ENCODE measurements at regions not wholly inside any gene's neighbourhood (a gene's known extent, or its start where the extent isn't known, plus 50 kb on each side); places are given as distances from the start of the nearest gene placed in this dataset.

DNA sequence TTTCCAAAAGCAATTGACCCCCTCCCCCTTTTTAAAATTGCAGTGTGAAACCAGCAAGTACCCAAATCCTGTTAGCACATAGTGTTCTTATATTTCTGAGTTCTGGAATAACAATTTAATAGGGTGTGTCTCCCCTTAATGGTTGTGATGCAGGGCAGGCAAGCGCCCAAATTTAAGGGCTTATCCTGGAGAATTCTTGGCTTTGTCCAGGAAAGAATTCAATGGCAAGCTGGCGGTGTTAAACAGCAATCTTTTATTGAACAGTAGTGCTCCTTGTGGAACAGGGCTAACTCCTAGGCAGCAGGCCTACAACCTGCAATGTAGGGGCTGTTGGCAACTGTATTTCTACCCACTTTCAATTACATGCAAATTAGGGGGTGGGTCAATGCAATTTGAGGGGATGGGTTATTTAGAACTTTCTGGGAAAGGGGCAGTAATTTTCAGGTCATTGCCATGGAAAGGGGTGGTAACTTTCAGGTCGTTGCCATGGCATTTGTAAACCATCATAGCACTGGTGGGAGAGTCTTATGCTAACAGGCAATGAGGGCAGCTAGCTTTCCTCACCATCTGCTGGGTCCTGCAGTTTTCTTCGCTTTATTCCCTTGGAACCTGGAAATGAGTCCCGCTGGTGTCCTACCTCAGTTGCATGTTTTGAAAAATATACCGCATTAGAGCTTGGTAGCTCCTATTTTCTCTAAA lies 149.0 kb upstream of the KCTD1 start:
- DNase-seq = no peak

DNA sequence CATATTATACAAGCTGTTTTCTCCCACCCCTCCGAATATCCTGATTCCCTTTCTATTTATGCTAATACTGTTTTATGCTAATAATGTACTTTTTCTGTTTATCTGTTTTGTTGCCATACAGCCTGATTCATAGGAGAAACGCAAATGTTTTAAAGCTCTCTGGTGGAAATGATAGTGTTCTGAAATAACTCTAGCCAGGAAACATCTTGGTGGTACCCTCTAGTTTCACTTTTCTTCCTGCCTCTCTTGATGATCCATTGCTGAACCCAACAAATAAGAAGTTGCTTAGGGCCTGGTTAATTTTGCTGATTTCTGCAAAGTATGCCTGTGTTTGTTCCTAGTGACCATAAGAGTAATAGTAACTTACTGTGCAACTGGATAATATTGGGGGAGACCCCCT lies 148.4 kb upstream of the KCTD1 start:
- no peak for DNase-seq

DNA sequence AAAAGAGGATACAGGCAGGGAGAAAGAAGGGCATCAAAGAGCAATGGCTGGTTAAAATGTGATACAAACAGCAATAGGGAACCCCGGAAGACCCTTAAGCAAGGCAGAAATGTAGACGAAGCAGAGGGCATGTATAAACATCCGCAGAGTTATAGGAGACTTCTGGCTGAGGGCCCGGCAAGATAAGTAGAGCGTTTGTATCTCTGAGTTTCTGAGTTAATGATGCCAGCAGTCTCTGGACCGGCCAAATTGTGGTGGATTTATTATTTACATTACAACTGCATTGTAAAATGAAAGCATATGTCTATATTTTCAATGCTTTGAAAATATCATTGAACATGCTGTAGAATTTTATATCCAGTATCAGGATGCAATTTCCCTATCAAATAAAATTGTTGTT lies 148.0 kb upstream of the KCTD1 start:
- no peak for DNase-seq

- no peak for DNase-seq
Observed at GRCh38 chr18:26689226-26689879, 141.0 kb upstream of the KCTD1 start.

- DNase-seq = no peak
Observed at GRCh38 chr18:26686532-26686931, 138.2 kb upstream of the KCTD1 start.

DNA sequence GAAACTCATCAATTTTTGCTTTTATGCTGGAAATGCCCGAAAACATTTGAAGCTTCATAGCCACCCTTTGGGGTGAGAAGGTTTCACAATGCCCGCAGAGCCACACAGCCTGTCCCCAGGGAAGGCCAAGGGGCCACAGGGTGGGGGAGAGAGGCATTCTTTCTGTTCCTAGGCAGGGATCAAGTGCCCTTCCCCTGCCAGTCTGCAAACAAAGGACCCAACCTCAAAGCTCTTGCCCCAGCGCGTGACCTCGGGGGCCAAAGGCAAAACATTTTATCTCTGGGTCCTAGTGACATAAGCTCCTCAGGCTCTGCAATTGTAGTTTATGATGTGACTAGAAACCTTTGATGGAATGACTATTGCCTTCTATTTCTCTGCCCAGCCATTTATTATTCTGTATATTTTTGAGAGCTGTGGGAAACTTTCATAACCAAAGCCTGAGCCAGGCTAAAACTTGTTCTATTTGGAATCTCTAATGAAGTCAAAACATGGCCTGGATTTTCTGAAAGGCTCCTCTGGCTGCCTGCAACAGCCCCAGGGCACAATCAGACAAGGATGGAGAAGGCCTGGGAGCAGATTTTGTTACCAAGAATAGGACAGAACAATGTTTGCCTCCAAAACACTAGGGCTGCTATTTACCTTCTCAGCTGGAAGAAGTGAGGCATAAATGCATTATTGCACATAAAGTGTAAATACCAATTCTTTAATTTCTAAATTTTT lies 137.2 kb upstream of the KCTD1 start:
- peak; percentile 42 for DNase-seq

DNA sequence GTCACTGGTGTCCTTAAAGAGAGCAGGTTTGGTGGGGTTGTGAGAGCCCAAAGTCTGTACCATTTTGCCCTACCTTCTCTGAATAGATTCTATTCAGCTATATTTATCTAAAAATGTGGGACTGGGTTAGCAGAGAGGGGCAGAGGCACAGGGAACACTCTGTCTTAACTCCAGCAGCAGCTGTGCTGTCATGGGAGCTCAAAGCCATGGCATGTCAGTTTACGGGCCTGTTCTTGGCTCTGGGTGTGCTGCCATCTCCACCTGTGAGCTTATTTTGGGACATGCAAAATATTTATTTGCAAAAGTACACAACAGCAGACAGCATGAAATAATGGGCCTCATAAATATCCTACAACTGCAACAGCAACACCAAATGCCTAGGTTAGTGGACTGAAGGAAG lies 129.6 kb upstream of the KCTD1 start:
- no peak for DNase-seq

GRCh38 chr18:26667046-26667445 lies 118.7 kb upstream of the KCTD1 start:
- no peak for DNase-seq

GRCh38 chr18:26662996-26663395 lies 114.6 kb upstream of the KCTD1 start:
- no peak for DNase-seq

- no peak for DNase-seq
Observed at GRCh38 chr18:26657631-26658581, 109.6 kb upstream of the KCTD1 start.

GRCh38 chr18:26656944-26657536 lies 108.7 kb upstream of the KCTD1 start:
- DNase-seq = peak; percentile 74

DNA sequence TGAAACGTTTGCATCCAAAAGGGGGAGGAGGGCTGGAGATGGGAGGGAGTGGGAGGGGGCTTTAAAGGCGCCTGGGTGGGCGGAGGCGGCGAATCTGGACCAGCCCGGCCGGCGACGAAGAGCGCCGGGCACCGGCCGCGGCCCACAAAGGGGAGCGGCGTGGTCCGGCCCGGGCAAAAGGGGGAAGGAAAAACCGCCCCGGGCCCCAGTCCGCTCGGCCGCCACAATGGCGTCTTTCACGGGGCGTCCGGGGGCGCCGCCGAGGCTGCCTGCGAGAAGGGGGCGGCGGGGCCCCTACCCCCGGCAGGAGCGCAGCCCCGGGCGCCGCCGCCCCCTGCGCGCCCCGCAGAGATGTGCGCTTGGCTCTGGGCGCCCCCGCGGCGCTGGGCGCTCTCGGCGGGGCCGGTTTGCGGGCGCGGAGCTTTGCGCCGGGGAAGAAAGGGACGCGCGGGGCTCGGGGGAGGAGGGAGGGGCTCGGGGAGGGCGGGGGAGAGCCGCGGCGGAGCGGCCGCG lies 108.1 kb upstream of the KCTD1 start:
- DNase-seq = no peak

- DNase-seq = peak; percentile 72
Observed at GRCh38 chr18:26655525-26656430, 107.4 kb upstream of the KCTD1 start.

DNA sequence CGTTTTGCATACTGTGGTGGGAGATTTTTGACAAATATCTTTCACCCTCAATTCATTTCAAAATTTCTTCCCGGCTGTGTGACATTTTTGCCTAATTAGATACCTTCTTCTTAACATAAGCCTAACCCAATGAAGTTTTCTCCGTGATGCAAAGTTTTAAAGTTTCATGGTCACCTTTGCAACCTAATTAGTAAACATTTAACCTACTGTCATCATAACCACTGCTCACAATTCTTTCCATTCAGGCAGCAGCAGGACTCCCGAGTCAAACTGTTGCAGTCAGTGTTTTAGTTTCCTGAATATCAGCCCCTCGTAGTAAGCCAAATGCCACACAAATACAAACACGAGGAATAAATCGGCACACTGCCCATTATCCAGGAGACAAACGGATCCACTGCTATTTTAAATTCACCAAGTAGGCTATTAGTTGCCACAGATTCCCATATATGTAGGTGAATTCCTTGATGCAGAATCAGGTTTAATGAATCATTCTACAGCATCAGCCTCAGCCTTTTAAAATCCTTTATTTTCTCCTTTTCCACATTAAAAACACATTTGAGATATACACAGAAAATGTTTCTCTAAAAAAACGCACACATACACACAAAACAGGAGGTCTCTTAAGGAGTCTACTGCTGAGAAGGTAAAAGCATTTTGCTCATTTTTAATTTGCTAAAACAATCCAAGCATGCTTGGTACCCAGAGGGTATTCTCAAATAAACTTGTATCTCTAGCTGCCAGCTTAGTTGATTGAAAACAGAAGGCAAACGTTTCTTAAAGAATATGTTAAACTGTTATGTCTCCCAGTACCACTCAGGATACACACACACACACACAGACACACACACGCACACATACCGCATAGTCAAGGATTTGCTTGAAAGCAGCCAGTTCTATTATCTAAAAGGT lies 106.5 kb upstream of the KCTD1 start:
- no peak for DNase-seq

- no peak for DNase-seq
Observed at GRCh38 chr18:26653943-26654615, 105.7 kb upstream of the KCTD1 start.

DNA sequence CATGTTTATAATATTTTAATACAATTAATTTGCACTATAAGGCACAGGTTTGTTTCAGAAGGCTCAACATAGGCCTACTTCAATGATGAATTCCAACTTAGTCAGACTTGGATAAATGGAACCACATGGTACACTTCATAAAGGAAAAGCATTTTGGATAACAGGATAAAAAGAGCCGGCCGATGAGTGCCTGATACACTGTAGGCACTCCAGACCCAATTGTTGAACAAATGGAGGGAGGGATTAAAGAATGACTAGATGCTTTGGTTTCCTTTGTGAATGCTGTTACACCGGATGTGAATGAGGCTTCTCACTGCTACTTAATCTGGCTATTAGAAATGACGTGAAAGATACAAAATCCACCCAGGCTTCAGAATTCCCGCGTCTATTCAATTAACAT lies 104.1 kb upstream of the KCTD1 start:
- DNase-seq = no peak

- DNase-seq = no peak
Observed at GRCh38 chr18:26650310-26651268, 102.2 kb upstream of the KCTD1 start.

- DNase-seq = no peak
Observed at GRCh38 chr18:26649193-26649543, 100.8 kb upstream of the KCTD1 start.
